ENCODE measurements at regions not wholly inside any gene's neighbourhood (a gene's known extent, or its start where the extent isn't known, plus 50 kb on each side); places are given as distances from the start of the nearest gene placed in this dataset.

GRCh38 chr20:6595704-6596103, 171.8 kb upstream of the BMP2 start:
- no peaks in the 10 kb centered on the region for H3K4me1 ChIP-seq (replicated peaks in 1 of 4; ENCODE audit: control insufficient read depth in 3 of 4, insufficient read depth in 4 of 4, low read length in 3 of 4)
- CTCF ChIA-PET (ENCODE audit: partially characterized antibody), result interaction anchor here (0.9 to 2.9 kb wide), 3 partner anchors 13 to 412 kb away, joined by 3 to 18 read pairs (median 4); no protein-coding TSS in a partner anchor
- no peak overlapping the region for H3K18ac ChIP-seq (ENCODE audit: extremely low read depth, low read length)
- H3K36me3 ChIP-seq (ENCODE audit: control insufficient read depth in 2 of 4, insufficient read depth in 4 of 4, low read length in 3 of 4), result no peaks in the 10 kb centered on the region
- H2BK5ac ChIP-seq (ENCODE audit: low read depth, low read length), result no peak overlapping the region
- H3K23ac ChIP-seq (ENCODE audit: insufficient read length), result no peak overlapping the region
- POLR2A ChIA-PET (ENCODE audit: partially characterized antibody), result no interaction called here
- H3K23me2 ChIP-seq (ENCODE audit: low read depth, low read length), result no peaks in the 10 kb centered on the region
- DNase-seq (ENCODE audit: low read depth in 1 of 2, low spot score in 2 of 2), result no peak
- H2BK120ac ChIP-seq (replicated peaks; ENCODE audit: low read depth, low read length), result no peak overlapping the region
- no peak overlapping the region for H2BK20ac ChIP-seq (ENCODE audit: low read length)
- no peaks in the 10 kb centered on the region for H4K20me1 ChIP-seq (replicated peaks in 1 of 2; ENCODE audit: control insufficient read depth in 1 of 2, insufficient read depth in 2 of 2, low read length in 2 of 2)
- H3K27me3 ChIP-seq (replicated peaks in 1 of 4; ENCODE audit: control insufficient read depth in 3 of 4, extremely low read depth in 1 of 4, insufficient read depth in 3 of 4, low read length in 3 of 4), result no peaks in the 10 kb centered on the region
- no peak overlapping the region; the same call in 1 of the 2 replicates for H3K27ac ChIP-seq (ENCODE audit: low read depth, low read length)
- no peak overlapping the region for H2BK15ac ChIP-seq (ENCODE audit: low read length)
- no peak overlapping the region for H2BK12ac ChIP-seq (ENCODE audit: low read depth, low read length)
- no peak overlapping the region for H2AFZ ChIP-seq (ENCODE audit: low read length)
- 89% methylated on average over 4 of the region's 4 CpGs; no CpG with 5 or more reads in 1 of the 2 experiments for WGBS, 2 experiments (ENCODE audit: extremely low coverage in 1 of 2, insufficient coverage in 1 of 2, insufficient read length in 1 of 2, insufficient replicate concordance in 2 of 2, low coverage in 1 of 2, low lambda C conversion rate in 2 of 2, missing lambda C conversion rate in 1 of 2)
- no peak overlapping the region for H3K4me2 ChIP-seq (ENCODE audit: insufficient read depth in 1 of 2, low read depth in 2 of 2, low read length in 2 of 2)
- H3K9me3 ChIP-seq (ENCODE audit: insufficient read depth in 2 of 2, low read depth in 1 of 2, low read length in 1 of 2), result no peaks in the 10 kb centered on the region
- no peak overlapping the region for H3K4ac ChIP-seq (replicated peaks; ENCODE audit: insufficient read length, low read depth, low read length)
- no peak overlapping the region for H2AK5ac ChIP-seq (ENCODE audit: low read depth, low read length)
- no peaks in the 10 kb centered on the region for H3K79me1 ChIP-seq (ENCODE audit: low read depth, low read length)
- no peak for FAIRE-seq
- no peak for TF ChIP-seq SRF (IDR thresholded peaks at IDR 0.05; ENCODE audit: low read depth, low read length)
- no peak for TF ChIP-seq ATF2 (IDR thresholded peaks at IDR 0.05; ENCODE audit: low read length)
- no peak overlapping the region for H3K56ac ChIP-seq (replicated peaks; ENCODE audit: insufficient read length, low read depth, low read length)
- no peak overlapping the region for H4K91ac ChIP-seq (replicated peaks; ENCODE audit: insufficient read length, low read length)
- no peak overlapping the region for H4K8ac ChIP-seq (ENCODE audit: extremely low read depth, insufficient read depth, low read length)
- H3K4me3 ChIP-seq (ENCODE audit: extremely low read depth in 1 of 4, insufficient read depth in 2 of 4, low read depth in 3 of 4, low read length in 4 of 4), result no peak overlapping the region
- no peak overlapping the region for H3K9ac ChIP-seq (replicated peaks in 1 of 4; ENCODE audit: extremely low read depth in 1 of 4, low read depth in 3 of 4, low read length in 3 of 4)
- H4K5ac ChIP-seq (ENCODE audit: insufficient read length, low read depth, low read length), result no peak overlapping the region
- no peaks in the 10 kb centered on the region for H3K79me2 ChIP-seq (ENCODE audit: control insufficient read depth in 1 of 2, insufficient read depth in 2 of 2, low read length in 2 of 2)
- H3K14ac ChIP-seq (ENCODE audit: insufficient read length), result no peak overlapping the region
